Astrocyte (in vitro differentiated cells and primary cell): ENCODE measurements at regions not wholly inside any gene's neighbourhood (a gene's known extent, or its start where the extent isn't known, plus 50 kb on each side); places are given as distances from the start of the nearest gene placed in this dataset.
A peak's percentile ranks its signal among the peaks of the same experiment; 100 is the strongest.

ENCODE experiments used
- DNase-seq: peaks from one replicate; pipeline ENCODE4 v3.0.0-alpha.2; 2010; ENCODE audit warnings: low read depth
- FAIRE-seq: peaks from 2 replicates; lab custom pipeline; 2011; peaks lifted over from hg19 to GRCh38; lab: Jason Lieb, UNC
- H2AFZ ChIP-seq: 2 replicates; pipeline ENCODE4 v1.6.0; 2012; ENCODE audit warnings: low read depth, low read length, inconsistent platforms
- H3K27ac ChIP-seq: 2 replicates; pipeline ENCODE4 v1.5.1; 2011; ENCODE audit warnings: low read depth, low read length, inconsistent platforms
- H3K27me3 ChIP-seq: 2 replicates; pipeline ENCODE4 v1.6.0; 2011; ENCODE audit warnings: low read length, inconsistent platforms; ENCODE audit not compliant: insufficient read depth
- H3K36me3 ChIP-seq: 2 replicates; pipeline ENCODE4 v1.5.1; 2011; ENCODE audit warnings: low read length, inconsistent platforms; ENCODE audit not compliant: insufficient read depth
- H3K4me1 ChIP-seq: 2 replicates; pipeline ENCODE4 v1.5.1; 2011; ENCODE audit warnings: low read length, inconsistent platforms; ENCODE audit not compliant: insufficient read depth
- H3K4me2 ChIP-seq: 2 replicates; pipeline ENCODE4 v1.6.0; 2012; ENCODE audit warnings: low read length, inconsistent platforms
- H3K4me3 ChIP-seq: 2 replicates; pipeline ENCODE4 v1.5.1; 2011; ENCODE audit warnings: low read depth, mild to moderate bottlenecking, low read length, inconsistent platforms; ENCODE audit not compliant: insufficient read depth
- H3K79me2 ChIP-seq: 2 replicates; pipeline ENCODE4 v1.6.0; 2012; ENCODE audit warnings: mild to moderate bottlenecking, low read length, inconsistent platforms; ENCODE audit not compliant: insufficient read depth
- H3K9ac ChIP-seq: 2 replicates; pipeline ENCODE4 v1.6.0; 2012; ENCODE audit warnings: mild to moderate bottlenecking, low read length, inconsistent platforms
- H3K9me3 ChIP-seq: 2 replicates; pipeline ENCODE4 v1.5.1; 2012; ENCODE audit warnings: low read depth, mild to moderate bottlenecking, low read length, inconsistent platforms; ENCODE audit not compliant: insufficient read depth
- H4K20me1 ChIP-seq: 2 replicates; pipeline ENCODE4 v1.6.0; 2012; ENCODE audit warnings: low read length, inconsistent platforms; ENCODE audit not compliant: insufficient read depth
- H3K27ac Mint-ChIP-seq: one replicate; pipeline ENCODE4 v1.8.0; 2021; ENCODE audit warnings: mild to moderate bottlenecking, mixed read lengths; ENCODE audit not compliant: unreplicated experiment
- H3K27me3 Mint-ChIP-seq: one replicate; pipeline ENCODE4 v1.8.0; 2021; ENCODE audit warnings: low read depth, mixed read lengths; ENCODE audit not compliant: unreplicated experiment
- H3K36me3 Mint-ChIP-seq: one replicate; pipeline ENCODE4 v1.8.0; 2021; ENCODE audit warnings: low read depth, mixed read lengths; ENCODE audit not compliant: unreplicated experiment
- H3K4me1 Mint-ChIP-seq: one replicate; pipeline ENCODE4 v1.8.0; 2021; ENCODE audit warnings: low read depth, mixed read lengths; ENCODE audit not compliant: unreplicated experiment
- H3K4me3 Mint-ChIP-seq: one replicate; pipeline ENCODE4 v1.8.0; 2021; ENCODE audit warnings: mild to moderate bottlenecking, moderate library complexity, mixed read lengths; ENCODE audit not compliant: unreplicated experiment
- H3K9me3 Mint-ChIP-seq: one replicate; pipeline ENCODE4 v1.8.0; 2021; ENCODE audit warnings: mild to moderate bottlenecking, mixed read lengths; ENCODE audit not compliant: unreplicated experiment
- CTCF ChIP-seq: IDR thresholded peaks from 2 replicates; pipeline ENCODE4 v1.5.1; 2011; ENCODE audit warnings: low read depth, mild to moderate bottlenecking, inconsistent platforms, low read length, moderate library complexity; ENCODE audit not compliant: insufficient read depth
- EZH2 ChIP-seq: IDR thresholded peaks from 2 replicates; pipeline ENCODE4 v1.6.1; 2012; ENCODE audit warnings: mild to moderate bottlenecking, low read length, inconsistent platforms; ENCODE audit not compliant: insufficient read depth

- no peaks in the 10 kb centered on the region for H3K36me3 ChIP-seq
- no peak overlapping the region for H3K9ac ChIP-seq
- H3K9me3 Mint-ChIP-seq: peaks cover 1% of the 10 kb centered on the region
- H3K79me2 ChIP-seq: no peaks in the 10 kb centered on the region
- H3K4me1 ChIP-seq: peaks cover 9% of the 10 kb centered on the region
- H3K27ac Mint-ChIP-seq: no peak overlapping the region
- no peaks in the 10 kb centered on the region for H4K20me1 ChIP-seq
- no peaks in the 10 kb centered on the region for H3K4me1 Mint-ChIP-seq
- H3K9me3 ChIP-seq: no peaks in the 10 kb centered on the region
- FAIRE-seq (no peak), DNase-seq (peak; percentile 56)
- H3K4me3 Mint-ChIP-seq: no peak overlapping the region
- H3K27me3 ChIP-seq: no peaks in the 10 kb centered on the region
- no peak overlapping the region for H3K4me3 ChIP-seq
- no peak for TF ChIP-seq CTCF
- TF ChIP-seq EZH2: no peak
- H2AFZ ChIP-seq: no peak overlapping the region
- H3K27ac ChIP-seq: no peak overlapping the region
- no peaks in the 10 kb centered on the region for H3K36me3 Mint-ChIP-seq
- H3K4me2 ChIP-seq: peak overlapping the region; percentile 14
- H3K27me3 Mint-ChIP-seq: no peaks in the 10 kb centered on the region
These were observed 64.0 kb upstream of the PLSCR4 start for GRCh38 chr3:146314871-146315270.

- Mint-ChIP-seq H3K27ac (no peak overlapping the region), H3K9me3 (peaks cover 1% of the 10 kb centered on the region), H3K4me3 (no peak overlapping the region), H3K27me3 (no peaks in the 10 kb centered on the region), H3K4me1 (peaks cover 3% of the 10 kb centered on the region), H3K36me3 (no peaks in the 10 kb centered on the region)
- TF ChIP-seq CTCF: no peak
- TF ChIP-seq EZH2: no peak
- Histone ChIP-seq H3K9me3 (no peaks in the 10 kb centered on the region), H3K4me3 (no peak overlapping the region), H3K27me3 (no peaks in the 10 kb centered on the region), H3K4me2 (peak overlapping the region; percentile 40), H3K27ac (peak overlapping the region; percentile 49), H3K36me3 (no peaks in the 10 kb centered on the region), H3K9ac (no peak overlapping the region), H3K4me1 (peaks cover 9% of the 10 kb centered on the region), H2AFZ (no peak overlapping the region), H3K79me2 (no peaks in the 10 kb centered on the region), H4K20me1 (no peaks in the 10 kb centered on the region)
- FAIRE-seq (peak; percentile 67), DNase-seq (peak; percentile 91)
These were observed 62.8 kb upstream of the PLSCR4 start for GRCh38 chr3:146313746-146314111.

GRCh38 chr3:146313031-146313745 is 62.3 kb upstream of the PLSCR4 start:
- Histone ChIP-seq H3K4me3 (no peak overlapping the region), H3K36me3 (no peaks in the 10 kb centered on the region), H3K4me2 (peak overlapping the region; percentile 40), H2AFZ (no peak overlapping the region), H3K27me3 (no peaks in the 10 kb centered on the region), H3K27ac (peak overlapping the region; percentile 49), H3K9me3 (no peaks in the 10 kb centered on the region), H3K79me2 (no peaks in the 10 kb centered on the region), H3K9ac (no peak overlapping the region), H4K20me1 (no peaks in the 10 kb centered on the region), H3K4me1 (peaks cover 13% of the 10 kb centered on the region)
- H3K27ac Mint-ChIP-seq: no peak overlapping the region
- H3K27me3 Mint-ChIP-seq: no peaks in the 10 kb centered on the region
- H3K4me1 Mint-ChIP-seq: peaks cover 6% of the 10 kb centered on the region
- FAIRE-seq: peak; percentile 43
- no peak overlapping the region for H3K4me3 Mint-ChIP-seq
- H3K36me3 Mint-ChIP-seq: no peaks in the 10 kb centered on the region
- peaks cover 1% of the 10 kb centered on the region for H3K9me3 Mint-ChIP-seq
- DNase-seq: peak; percentile 65
- TF ChIP-seq EZH2 (no peak), CTCF (no peak)
